ENCODE measurements at regions not wholly inside any gene's neighbourhood (a gene's known extent, or its start where the extent isn't known, plus 50 kb on each side); places are given as distances from the start of the nearest gene placed in this dataset.

DNA sequence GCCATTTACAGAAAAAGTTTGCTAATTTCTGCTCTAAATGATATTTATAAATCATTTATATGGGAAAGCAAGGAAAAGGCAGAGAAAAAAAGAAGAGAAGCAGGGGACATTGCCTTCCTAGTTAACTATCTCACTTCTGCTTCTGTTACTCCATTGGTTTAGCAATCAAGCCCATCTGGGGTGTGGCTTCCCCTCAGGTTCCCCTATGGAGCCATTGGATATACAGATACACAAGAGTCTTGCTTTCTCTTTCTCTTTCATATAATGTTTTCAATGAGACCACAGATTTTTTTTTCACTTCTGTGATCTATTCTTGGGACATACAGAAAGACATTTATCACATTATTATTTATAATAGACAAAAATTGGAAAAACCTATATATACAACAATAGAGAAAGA, 105.6 kb upstream of the TOM1L1 start:
- DNase-seq = no peak
- H4K91ac ChIP-seq (ENCODE audit: low read length) = no peak overlapping the region

DNA sequence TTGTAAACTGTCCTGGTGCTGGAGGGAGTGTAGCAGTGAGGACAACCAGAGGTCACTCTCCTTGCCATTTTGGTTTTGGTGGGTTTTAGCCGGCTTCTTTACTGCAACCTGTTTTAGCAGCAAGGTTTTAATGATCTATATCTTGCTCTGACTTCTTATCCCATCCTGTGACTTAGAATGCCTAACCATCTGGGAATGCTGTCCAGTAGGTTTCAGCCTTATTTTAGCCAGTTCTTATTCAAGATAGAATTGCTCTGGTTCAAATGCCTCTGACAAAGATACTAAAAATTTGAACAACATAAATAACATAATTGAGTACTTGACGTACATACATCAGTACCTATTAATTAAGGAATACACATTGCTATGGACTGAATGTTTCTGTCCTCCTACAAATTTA, 93.3 kb upstream of the TOM1L1 start:
- no peak overlapping the region for H4K8ac ChIP-seq (ENCODE audit: low read length)
- H3K4me2 ChIP-seq (ENCODE audit: low read length, poor library complexity, severe bottlenecking) = no peak overlapping the region
- DNase-seq = no peak
- H2BK12ac ChIP-seq (ENCODE audit: low read length in 2 of 2) = no peak overlapping the region
- H3K36me3 ChIP-seq (ENCODE audit: control insufficient read depth in 1 of 2, insufficient read depth in 2 of 2, low read depth in 1 of 2, low read length in 2 of 2) = no peaks in the 10 kb centered on the region
- H3K27ac ChIP-seq (ENCODE audit: low read length, poor library complexity, severe bottlenecking) = no peak overlapping the region
- H2AK5ac ChIP-seq (ENCODE audit: low read length, severe bottlenecking) = no peak overlapping the region
- no peak overlapping the region for H3K18ac ChIP-seq (ENCODE audit: low read depth in 1 of 2, low read length in 2 of 2)
- H2BK5ac ChIP-seq (ENCODE audit: low read depth, low read length, poor library complexity, severe bottlenecking) = no peak overlapping the region
- no peaks in the 10 kb centered on the region for H3K79me1 ChIP-seq (replicated peaks; ENCODE audit: low read length, poor library complexity, severe bottlenecking)
- no peaks in the 10 kb centered on the region for H3K4me1 ChIP-seq (ENCODE audit: control insufficient read depth, insufficient read depth, low read depth, low read length)
- no peak overlapping the region for H3K23ac ChIP-seq (ENCODE audit: low read length in 2 of 2)
- H3K9ac ChIP-seq (ENCODE audit: low read length) = no peak overlapping the region
- no peak overlapping the region for H3K14ac ChIP-seq (ENCODE audit: low read length in 2 of 2)
- no peak overlapping the region for H4K91ac ChIP-seq (ENCODE audit: low read length)
- H2BK120ac ChIP-seq (ENCODE audit: low read depth, low read length) = no peak overlapping the region
- WGBS = 69% methylated on average over 2 of the region's 2 CpGs
- no peak overlapping the region for H3K4me3 ChIP-seq (ENCODE audit: insufficient read depth in 1 of 2, low read depth in 1 of 2, low read length in 2 of 2)
- H3K9me3 ChIP-seq (ENCODE audit: control insufficient read depth, low read length) = no peaks in the 10 kb centered on the region
- no peak overlapping the region for H2BK15ac ChIP-seq (ENCODE audit: low read depth, poor library complexity, severe bottlenecking)
- no peak overlapping the region for H2AFZ ChIP-seq (ENCODE audit: low read depth, low read length)
- no peak overlapping the region for H3K4ac ChIP-seq (ENCODE audit: low read depth in 1 of 2, low read length in 2 of 2)
- no peaks in the 10 kb centered on the region for H3K27me3 ChIP-seq (ENCODE audit: control insufficient read depth in 1 of 2, insufficient read depth in 1 of 2, low read length in 2 of 2)

More for the DNA sequence above, 105.6 kb upstream of the TOM1L1 start:
- H2BK5ac ChIP-seq (ENCODE audit: low read depth, low read length, poor library complexity, severe bottlenecking) = no peak overlapping the region
- no peak overlapping the region for H2AFZ ChIP-seq (ENCODE audit: low read depth, low read length)
- H3K18ac ChIP-seq (ENCODE audit: low read depth in 1 of 2, low read length in 2 of 2) = no peak overlapping the region
- H3K14ac ChIP-seq (ENCODE audit: low read length in 2 of 2) = no peak overlapping the region
- H3K27ac ChIP-seq (ENCODE audit: low read length, poor library complexity, severe bottlenecking) = no peak overlapping the region
- H2BK120ac ChIP-seq (ENCODE audit: low read depth, low read length) = no peak overlapping the region
- no peak overlapping the region for H3K4me2 ChIP-seq (ENCODE audit: low read length, poor library complexity, severe bottlenecking)
- H2AK5ac ChIP-seq (ENCODE audit: low read length, severe bottlenecking) = no peak overlapping the region
- no peaks in the 10 kb centered on the region for H3K79me1 ChIP-seq (replicated peaks; ENCODE audit: low read length, poor library complexity, severe bottlenecking)
- no peak overlapping the region for H3K9ac ChIP-seq (ENCODE audit: low read length)
- H3K4me1 ChIP-seq (ENCODE audit: control insufficient read depth, insufficient read depth, low read depth, low read length) = no peaks in the 10 kb centered on the region
- no peak overlapping the region for H2BK15ac ChIP-seq (ENCODE audit: low read depth, poor library complexity, severe bottlenecking)
- H3K23ac ChIP-seq (ENCODE audit: low read length in 2 of 2) = no peak overlapping the region
- H3K36me3 ChIP-seq (ENCODE audit: control insufficient read depth in 1 of 2, insufficient read depth in 2 of 2, low read depth in 1 of 2, low read length in 2 of 2) = no peaks in the 10 kb centered on the region
- H3K9me3 ChIP-seq (ENCODE audit: control insufficient read depth, low read length) = no peaks in the 10 kb centered on the region
- no peak overlapping the region for H3K4me3 ChIP-seq (ENCODE audit: insufficient read depth in 1 of 2, low read depth in 1 of 2, low read length in 2 of 2)
- H3K27me3 ChIP-seq (ENCODE audit: control insufficient read depth in 1 of 2, insufficient read depth in 1 of 2, low read length in 2 of 2) = no peaks in the 10 kb centered on the region
- no peak overlapping the region for H2BK12ac ChIP-seq (ENCODE audit: low read length in 2 of 2)
- H3K4ac ChIP-seq (ENCODE audit: low read depth in 1 of 2, low read length in 2 of 2) = no peak overlapping the region
- no peak overlapping the region for H4K8ac ChIP-seq (ENCODE audit: low read length)

DNA sequence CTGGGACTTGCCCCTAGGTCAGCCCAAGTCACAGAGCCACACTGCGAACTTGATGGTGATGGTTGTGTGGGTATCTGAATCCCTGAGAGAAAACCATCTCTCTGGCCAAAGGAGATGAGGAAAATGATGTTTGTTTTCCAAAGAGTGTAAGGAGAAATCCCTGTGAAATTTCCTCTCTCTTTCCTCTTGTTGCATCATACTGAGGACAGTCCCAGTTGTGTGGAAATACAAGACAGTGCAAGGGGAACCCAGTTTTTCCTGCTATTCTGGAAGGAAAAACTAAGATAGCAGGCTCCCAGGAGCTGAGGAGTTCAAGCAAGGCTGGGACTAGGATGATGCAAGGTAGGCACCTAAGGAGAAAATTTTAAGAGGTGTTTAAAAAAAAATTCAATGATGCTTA, 86.8 kb upstream of the TOM1L1 start:
- Histone ChIP-seq H3K18ac (ENCODE audit: low read depth in 1 of 2, low read length in 2 of 2) (no peak overlapping the region), H3K4me3 (ENCODE audit: insufficient read depth in 1 of 2, low read depth in 1 of 2, low read length in 2 of 2) (no peak overlapping the region), H3K9me3 (ENCODE audit: control insufficient read depth, low read length) (no peaks in the 10 kb centered on the region), H4K91ac (ENCODE audit: low read length) (no peak overlapping the region), H2BK15ac (ENCODE audit: low read depth, poor library complexity, severe bottlenecking) (no peak overlapping the region), H2BK12ac (ENCODE audit: low read length in 2 of 2) (no peak overlapping the region), H2AK5ac (ENCODE audit: low read length, severe bottlenecking) (no peak overlapping the region), H2BK120ac (ENCODE audit: low read depth, low read length) (no peak overlapping the region), H3K4me1 (ENCODE audit: control insufficient read depth, insufficient read depth, low read depth, low read length) (no peaks in the 10 kb centered on the region), H3K36me3 (ENCODE audit: control insufficient read depth in 1 of 2, insufficient read depth in 2 of 2, low read depth in 1 of 2, low read length in 2 of 2) (no peaks in the 10 kb centered on the region), H2AFZ (ENCODE audit: low read depth, low read length) (no peak overlapping the region), H3K79me1 (replicated peaks; ENCODE audit: low read length, poor library complexity, severe bottlenecking) (no peaks in the 10 kb centered on the region), H3K27ac (ENCODE audit: low read length, poor library complexity, severe bottlenecking) (no peak overlapping the region), H4K8ac (ENCODE audit: low read length) (no peak overlapping the region), H3K27me3 (ENCODE audit: control insufficient read depth in 1 of 2, insufficient read depth in 1 of 2, low read length in 2 of 2) (no peaks in the 10 kb centered on the region), H3K14ac (ENCODE audit: low read length in 2 of 2) (no peak overlapping the region), H3K4me2 (ENCODE audit: low read length, poor library complexity, severe bottlenecking) (no peak overlapping the region), H2BK5ac (ENCODE audit: low read depth, low read length, poor library complexity, severe bottlenecking) (no peak overlapping the region), H3K9ac (ENCODE audit: low read length) (no peak overlapping the region), H3K4ac (ENCODE audit: low read depth in 1 of 2, low read length in 2 of 2) (no peak overlapping the region), H3K23ac (ENCODE audit: low read length in 2 of 2) (no peak overlapping the region)
- 78% methylated on average over 1 of the region's 1 CpG for WGBS
- no peak for DNase-seq

DNA sequence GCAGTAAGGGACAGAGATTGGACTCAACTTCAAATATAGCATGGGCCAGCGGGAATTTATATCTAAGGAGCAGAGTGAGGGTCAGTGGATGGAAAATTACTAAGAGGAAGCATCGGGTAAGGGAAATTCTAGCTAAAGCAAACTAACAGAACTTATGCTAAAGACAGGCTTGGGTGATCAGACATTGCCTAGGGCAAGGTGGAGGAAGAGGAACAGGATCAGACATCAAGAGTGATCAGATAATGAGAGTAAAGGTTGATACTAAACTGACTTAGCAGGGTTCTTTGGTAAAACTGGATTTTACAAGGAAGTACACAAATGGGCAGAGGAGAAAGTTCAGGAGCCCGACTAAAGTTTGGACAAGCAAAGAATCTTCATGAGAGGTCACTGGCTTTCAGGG, 86.3 kb upstream of the TOM1L1 start:
- 74% methylated on average over 3 of the region's 3 CpGs for WGBS
- Histone ChIP-seq H3K4me2 (ENCODE audit: low read length, poor library complexity, severe bottlenecking) (no peak overlapping the region), H3K4me1 (ENCODE audit: control insufficient read depth, insufficient read depth, low read depth, low read length) (no peaks in the 10 kb centered on the region), H3K23ac (ENCODE audit: low read length in 2 of 2) (no peak overlapping the region), H3K18ac (ENCODE audit: low read depth in 1 of 2, low read length in 2 of 2) (no peak overlapping the region), H3K14ac (ENCODE audit: low read length in 2 of 2) (no peak overlapping the region), H2BK5ac (ENCODE audit: low read depth, low read length, poor library complexity, severe bottlenecking) (no peak overlapping the region), H2BK12ac (ENCODE audit: low read length in 2 of 2) (no peak overlapping the region), H4K91ac (ENCODE audit: low read length) (no peak overlapping the region), H2BK120ac (ENCODE audit: low read depth, low read length) (no peak overlapping the region), H3K4me3 (ENCODE audit: insufficient read depth in 1 of 2, low read depth in 1 of 2, low read length in 2 of 2) (no peak overlapping the region), H3K27me3 (ENCODE audit: control insufficient read depth in 1 of 2, insufficient read depth in 1 of 2, low read length in 2 of 2) (no peaks in the 10 kb centered on the region), H3K9me3 (ENCODE audit: control insufficient read depth, low read length) (no peaks in the 10 kb centered on the region), H3K9ac (ENCODE audit: low read length) (no peak overlapping the region), H3K79me1 (replicated peaks; ENCODE audit: low read length, poor library complexity, severe bottlenecking) (no peaks in the 10 kb centered on the region), H3K27ac (ENCODE audit: low read length, poor library complexity, severe bottlenecking) (no peak overlapping the region), H2AFZ (ENCODE audit: low read depth, low read length) (no peak overlapping the region), H3K36me3 (ENCODE audit: control insufficient read depth in 1 of 2, insufficient read depth in 2 of 2, low read depth in 1 of 2, low read length in 2 of 2) (no peaks in the 10 kb centered on the region), H4K8ac (ENCODE audit: low read length) (no peak overlapping the region), H3K4ac (ENCODE audit: low read depth in 1 of 2, low read length in 2 of 2) (no peak overlapping the region), H2AK5ac (ENCODE audit: low read length, severe bottlenecking) (no peak overlapping the region), H2BK15ac (ENCODE audit: low read depth, poor library complexity, severe bottlenecking) (no peak overlapping the region)
- no peak for DNase-seq
